Activated T-helper 17 cell treated with anti-CD3 and anti-CD28 coated beads, Interleukin-2, amount 50 U/mL, for 72 hours (primary cell): ENCODE measurements at regions not wholly inside any gene's neighbourhood (a gene's known extent, or its start where the extent isn't known, plus 50 kb on each side); places are given as distances from the start of the nearest gene placed in this dataset.

Experiments
- ATAC-seq: fragments of 150-1000 bp; cut with Tn5 transposase; replicated peaks from 2 replicates; pipeline ENCODE4 v1.10.0; 2021; ENCODE audit warnings: mild to moderate bottlenecking, moderate library complexity
- H3K27ac Mint-ChIP-seq: one replicate; pipeline ENCODE4 v1.8.0; 2022; ENCODE audit warnings: mixed read lengths
- H3K27me3 Mint-ChIP-seq: one replicate; pipeline ENCODE4 v1.8.0; 2022; ENCODE audit warnings: mixed read lengths
- H3K36me3 Mint-ChIP-seq: one replicate; pipeline ENCODE4 v1.8.0; 2022; ENCODE audit warnings: low read depth, mild to moderate bottlenecking, mixed read lengths
- H3K4me1 Mint-ChIP-seq: one replicate; pipeline ENCODE4 v1.8.0; 2022; ENCODE audit warnings: mixed read lengths
- H3K4me3 Mint-ChIP-seq: one replicate; pipeline ENCODE4 v1.8.0; 2022; ENCODE audit warnings: mild to moderate bottlenecking, mixed read lengths
- H3K9me3 Mint-ChIP-seq: one replicate; pipeline ENCODE4 v1.8.0; 2022; ENCODE audit warnings: mixed read lengths

- Mint-ChIP-seq H3K4me3 (no peak overlapping the region), H3K36me3 (no peaks in the 10 kb centered on the region), H3K27ac (no peak overlapping the region), H3K27me3 (no peaks in the 10 kb centered on the region), H3K9me3 (peaks cover 8% of the 10 kb centered on the region), H3K4me1 (no peaks in the 10 kb centered on the region)
- ATAC-seq: no peak
These were observed 424.2 kb upstream of the GRIA1 start for GRCh38 chr5:153066281-153066680.

- Mint-ChIP-seq H3K4me3 (no peak overlapping the region), H3K27ac (no peak overlapping the region), H3K36me3 (no peaks in the 10 kb centered on the region), H3K9me3 (peaks cover 8% of the 10 kb centered on the region), H3K27me3 (no peaks in the 10 kb centered on the region), H3K4me1 (no peaks in the 10 kb centered on the region)
- ATAC-seq: no peak
These were observed 422.6 kb upstream of the GRIA1 start for GRCh38 chr5:153067869-153068268.

DNA sequence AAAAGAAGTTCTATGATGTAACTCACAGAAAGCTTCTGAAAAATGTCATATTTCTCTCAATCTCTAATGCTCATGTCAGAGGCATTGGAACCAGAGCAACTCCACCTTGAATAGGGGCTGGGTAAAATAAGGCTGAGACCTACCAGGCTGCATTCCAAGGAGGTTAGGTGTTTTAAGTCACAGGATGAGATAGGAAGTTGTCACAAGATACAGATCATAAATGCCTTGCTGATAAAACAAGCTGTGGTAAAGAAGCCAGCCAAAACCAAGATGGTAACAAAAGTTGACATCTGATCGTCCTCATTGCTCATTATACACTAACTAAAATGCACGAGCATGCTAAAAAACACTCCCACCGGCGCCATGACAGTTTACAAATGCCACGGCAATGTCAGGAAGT lies 411.1 kb upstream of the GRIA1 start:
- peaks cover 4% of the 10 kb centered on the region for H3K9me3 Mint-ChIP-seq

DNA sequence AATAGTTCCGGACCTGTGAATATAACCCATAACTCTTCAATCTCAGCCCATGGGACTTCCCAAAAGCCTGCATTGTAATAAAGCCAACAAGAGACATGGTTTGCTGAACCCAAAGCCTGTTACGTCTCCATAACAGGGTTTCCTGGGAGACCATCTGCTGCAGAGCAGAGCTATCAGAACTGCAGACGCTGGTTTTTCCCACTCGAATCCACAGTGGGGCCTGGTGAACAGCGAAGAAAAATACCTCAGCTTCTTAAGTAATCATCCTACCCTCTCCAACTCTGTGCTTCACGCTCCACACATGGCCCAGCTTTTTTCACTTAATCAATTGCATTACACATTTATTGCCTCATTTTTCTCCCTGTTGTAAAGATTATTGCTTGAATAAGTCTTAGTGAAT lies 409.5 kb upstream of the GRIA1 start:
- no peak overlapping the region for H3K27ac Mint-ChIP-seq
- no peak for ATAC-seq
- no peak overlapping the region for H3K4me3 Mint-ChIP-seq
- no peaks in the 10 kb centered on the region for H3K36me3 Mint-ChIP-seq
- H3K4me1 Mint-ChIP-seq: no peaks in the 10 kb centered on the region
- no peaks in the 10 kb centered on the region for H3K27me3 Mint-ChIP-seq
- H3K9me3 Mint-ChIP-seq: peaks cover 4% of the 10 kb centered on the region

More for the DNA sequence above, 411.1 kb upstream of the GRIA1 start:
- Mint-ChIP-seq H3K4me1 (no peaks in the 10 kb centered on the region), H3K27ac (no peak overlapping the region), H3K27me3 (no peaks in the 10 kb centered on the region), H3K4me3 (no peak overlapping the region), H3K36me3 (no peaks in the 10 kb centered on the region)
- no peak for ATAC-seq

DNA sequence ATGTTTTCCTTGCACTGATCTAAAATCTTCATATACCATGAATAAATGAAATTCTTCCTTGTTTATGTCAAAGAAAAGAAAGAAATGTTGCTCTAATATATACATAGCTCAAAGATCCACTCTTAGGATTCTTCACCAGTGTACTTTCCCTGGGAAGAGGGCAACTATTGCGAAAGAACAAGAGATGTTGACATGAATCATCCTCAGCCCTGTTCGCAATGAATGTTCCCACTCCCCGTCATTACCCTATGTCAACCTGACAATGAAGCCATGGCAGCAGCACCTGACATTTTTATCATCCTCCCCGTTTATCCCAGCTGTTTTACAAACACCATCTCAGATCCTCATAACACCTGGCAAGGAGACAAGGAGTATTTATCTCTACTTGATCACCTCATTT lies 409.1 kb upstream of the GRIA1 start:
- Mint-ChIP-seq H3K4me3 (no peak overlapping the region), H3K4me1 (no peaks in the 10 kb centered on the region), H3K9me3 (peaks cover 4% of the 10 kb centered on the region), H3K36me3 (no peaks in the 10 kb centered on the region), H3K27me3 (no peaks in the 10 kb centered on the region), H3K27ac (no peak overlapping the region)
- no peak for ATAC-seq

- Mint-ChIP-seq H3K4me3 (no peak overlapping the region), H3K9me3 (peaks cover 4% of the 10 kb centered on the region), H3K4me1 (no peaks in the 10 kb centered on the region), H3K27me3 (no peaks in the 10 kb centered on the region), H3K36me3 (no peaks in the 10 kb centered on the region), H3K27ac (no peak overlapping the region)
- ATAC-seq: no peak
These were observed 406.0 kb upstream of the GRIA1 start for GRCh38 chr5:153084511-153084910.

DNA sequence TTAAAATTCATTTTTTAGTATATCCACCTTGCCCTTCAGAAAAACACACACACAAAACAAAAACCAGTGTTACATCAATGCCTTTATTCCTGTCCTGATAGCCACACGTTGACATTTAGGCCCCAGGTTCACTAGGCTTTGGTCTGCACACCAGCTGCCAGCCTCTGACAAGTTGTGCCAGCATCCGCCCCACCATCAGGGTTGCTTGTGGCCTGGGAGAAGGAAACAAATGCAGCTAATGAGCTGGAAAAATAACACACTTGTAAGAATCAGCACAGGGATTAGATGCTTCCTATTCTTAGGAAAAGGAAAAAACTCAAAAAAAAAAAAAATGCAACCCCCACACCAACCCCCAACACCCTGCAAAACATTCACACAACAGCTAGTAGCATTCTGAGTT lies 404.0 kb upstream of the GRIA1 start:
- Mint-ChIP-seq H3K9me3 (peaks cover 4% of the 10 kb centered on the region), H3K4me1 (no peaks in the 10 kb centered on the region), H3K27ac (no peak overlapping the region), H3K36me3 (no peaks in the 10 kb centered on the region), H3K27me3 (no peaks in the 10 kb centered on the region), H3K4me3 (no peak overlapping the region)
- ATAC-seq: no peak

DNA sequence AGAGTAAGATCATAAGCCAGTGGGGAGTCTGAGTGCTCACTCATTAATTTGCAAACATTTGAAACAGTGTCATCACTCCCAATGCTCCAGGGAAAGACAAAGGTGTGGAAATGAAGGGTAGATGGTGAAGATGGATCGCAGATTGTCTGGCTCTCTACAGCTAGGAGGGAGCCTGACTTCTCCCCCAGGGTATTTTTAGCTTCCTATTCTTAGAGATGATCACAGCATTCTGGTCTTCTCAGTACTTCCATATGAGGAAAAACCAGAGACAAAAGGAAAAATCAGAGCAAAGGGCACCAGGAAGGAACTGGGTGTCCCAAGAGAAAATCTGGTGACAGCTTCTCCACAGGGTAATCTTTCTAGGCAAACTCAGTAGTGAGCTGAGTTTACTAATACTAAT lies 401.9 kb upstream of the GRIA1 start:
- Mint-ChIP-seq H3K27me3 (no peaks in the 10 kb centered on the region), H3K9me3 (peaks cover 4% of the 10 kb centered on the region), H3K4me1 (no peaks in the 10 kb centered on the region), H3K36me3 (no peaks in the 10 kb centered on the region), H3K4me3 (no peak overlapping the region), H3K27ac (no peak overlapping the region)
- no peak for ATAC-seq

DNA sequence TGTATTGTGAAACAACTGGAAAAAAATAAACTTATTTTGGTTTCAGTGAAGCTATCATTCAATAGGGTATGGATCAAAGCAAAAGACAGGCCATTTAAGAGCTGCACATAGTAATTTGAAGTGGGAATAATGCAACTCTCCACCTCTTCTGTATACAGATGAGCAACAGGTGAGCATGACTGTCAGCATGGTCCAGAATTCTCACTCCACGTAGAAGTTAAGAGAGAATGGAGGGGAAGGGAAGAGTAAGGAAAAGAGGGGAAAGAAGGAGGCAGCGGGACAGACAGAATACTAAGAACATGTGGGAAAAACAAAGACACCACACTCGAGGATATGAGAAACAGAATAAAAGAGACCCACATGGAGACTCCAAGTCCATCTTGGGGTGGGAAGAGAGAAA lies 396.1 kb upstream of the GRIA1 start:
- no peaks in the 10 kb centered on the region for H3K36me3 Mint-ChIP-seq
- H3K4me1 Mint-ChIP-seq: no peaks in the 10 kb centered on the region
- no peak overlapping the region for H3K4me3 Mint-ChIP-seq
- H3K9me3 Mint-ChIP-seq: peaks cover 13% of the 10 kb centered on the region
- ATAC-seq: no peak
- no peak overlapping the region for H3K27ac Mint-ChIP-seq
- no peaks in the 10 kb centered on the region for H3K27me3 Mint-ChIP-seq

- Mint-ChIP-seq H3K9me3 (peaks cover 10% of the 10 kb centered on the region), H3K36me3 (no peaks in the 10 kb centered on the region), H3K27ac (no peak overlapping the region), H3K27me3 (no peaks in the 10 kb centered on the region), H3K4me3 (no peak overlapping the region), H3K4me1 (no peaks in the 10 kb centered on the region)
- no peak for ATAC-seq
These were observed 394.1 kb upstream of the GRIA1 start for GRCh38 chr5:153096381-153096780.

GRCh38 chr5:153099328-153099727 lies 391.1 kb upstream of the GRIA1 start:
- Mint-ChIP-seq H3K36me3 (no peaks in the 10 kb centered on the region), H3K27ac (no peak overlapping the region), H3K27me3 (no peaks in the 10 kb centered on the region), H3K4me1 (no peaks in the 10 kb centered on the region), H3K9me3 (peaks cover 14% of the 10 kb centered on the region), H3K4me3 (no peak overlapping the region)
- no peak for ATAC-seq

DNA sequence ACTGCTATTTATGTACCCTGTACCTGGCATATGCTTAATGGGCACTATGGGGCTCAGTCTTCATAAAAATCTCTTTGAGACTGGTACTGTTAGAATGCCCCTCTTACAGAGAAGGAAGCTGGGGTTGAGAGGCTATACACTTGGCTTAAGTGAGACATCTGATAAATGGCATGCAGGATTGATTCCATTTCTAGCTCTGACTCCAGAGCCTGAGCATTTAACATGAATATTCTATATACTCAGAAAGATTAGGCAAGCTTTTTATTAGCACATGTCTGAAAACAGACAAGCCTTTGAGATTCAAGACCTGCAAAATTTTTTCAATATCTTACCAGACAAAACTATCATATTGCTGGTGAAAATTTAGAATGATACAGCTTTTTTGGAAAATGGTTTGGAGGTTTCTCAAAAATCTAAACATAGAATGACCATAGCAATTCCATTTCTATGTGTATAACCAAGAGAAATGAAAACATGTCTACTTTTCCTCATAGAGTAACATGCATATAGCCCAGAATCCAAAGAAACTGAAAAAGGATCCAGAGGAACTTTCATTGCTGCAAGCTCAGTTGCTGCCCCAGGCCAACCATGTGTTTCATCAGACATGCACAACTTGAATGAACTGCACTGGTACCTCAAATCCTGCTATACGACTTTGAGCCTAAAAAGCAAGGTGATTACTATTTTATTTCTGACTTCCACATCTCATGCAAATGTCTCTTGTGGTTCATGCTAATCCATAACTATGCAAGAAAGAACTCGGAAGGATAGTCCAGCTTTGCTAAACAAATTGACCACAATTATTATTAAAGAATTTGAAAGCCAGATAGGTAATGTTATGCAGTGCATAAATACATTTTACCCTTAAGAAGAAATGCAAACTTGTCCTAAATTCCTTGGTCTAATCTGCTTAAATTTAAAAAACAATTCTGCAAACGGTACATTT lies 389.0 kb upstream of the GRIA1 start:
- no peaks in the 10 kb centered on the region for H3K4me1 Mint-ChIP-seq
- no peak overlapping the region for H3K4me3 Mint-ChIP-seq
- no peaks in the 10 kb centered on the region for H3K27me3 Mint-ChIP-seq
- H3K36me3 Mint-ChIP-seq: no peaks in the 10 kb centered on the region
- no peak overlapping the region for H3K27ac Mint-ChIP-seq
- H3K9me3 Mint-ChIP-seq: peaks cover 11% of the 10 kb centered on the region
- ATAC-seq: no peak

GRCh38 chr5:153116916-153117315 lies 373.6 kb upstream of the GRIA1 start:
- no peak for ATAC-seq
- Mint-ChIP-seq H3K4me1 (no peaks in the 10 kb centered on the region), H3K4me3 (no peak overlapping the region), H3K36me3 (no peaks in the 10 kb centered on the region), H3K27me3 (no peaks in the 10 kb centered on the region), H3K9me3 (no peaks in the 10 kb centered on the region), H3K27ac (no peak overlapping the region)

DNA sequence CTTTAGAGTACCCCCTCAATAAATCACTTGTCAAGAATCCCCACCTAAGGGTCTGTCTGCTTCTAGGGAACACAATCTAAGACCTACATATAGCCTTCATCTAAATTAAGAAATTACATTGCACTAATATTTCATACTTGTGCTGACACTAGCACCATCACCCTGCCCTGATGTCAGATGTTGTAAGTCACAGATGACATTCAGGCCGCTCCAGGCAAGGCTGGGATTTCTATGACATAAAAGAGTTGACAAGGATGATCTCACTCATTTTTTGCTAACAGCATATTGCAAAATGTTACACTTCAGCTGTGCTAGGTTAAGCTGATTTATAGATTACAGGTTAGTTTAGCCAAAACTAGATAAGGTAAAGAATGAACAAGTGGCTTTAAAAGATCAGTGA lies 372.5 kb upstream of the GRIA1 start:
- no peak overlapping the region for H3K4me3 Mint-ChIP-seq
- no peaks in the 10 kb centered on the region for H3K4me1 Mint-ChIP-seq
- H3K27me3 Mint-ChIP-seq: no peaks in the 10 kb centered on the region
- ATAC-seq: no peak
- H3K36me3 Mint-ChIP-seq: no peaks in the 10 kb centered on the region
- H3K9me3 Mint-ChIP-seq: no peaks in the 10 kb centered on the region
- no peak overlapping the region for H3K27ac Mint-ChIP-seq

DNA sequence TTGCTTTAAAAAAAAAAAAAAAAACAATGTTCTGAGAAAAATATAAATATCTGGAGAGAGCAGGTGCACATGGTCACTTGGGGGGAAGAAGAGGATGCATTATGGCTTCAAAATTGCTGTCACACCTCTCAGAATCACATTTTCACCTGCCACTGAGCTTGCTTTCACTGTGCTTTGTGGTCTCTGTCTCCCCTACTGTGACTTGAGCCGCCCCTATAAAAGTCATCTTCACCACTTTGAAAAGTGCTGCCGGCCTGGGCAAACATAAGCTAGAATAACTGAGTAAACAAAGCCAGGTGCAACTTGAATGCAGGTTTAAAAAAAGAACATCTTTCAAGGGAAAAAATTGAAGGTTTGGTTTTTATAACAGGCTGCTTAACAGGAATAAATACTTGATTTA lies 368.1 kb upstream of the GRIA1 start:
- Mint-ChIP-seq H3K36me3 (no peaks in the 10 kb centered on the region), H3K27me3 (no peaks in the 10 kb centered on the region), H3K4me3 (no peak overlapping the region), H3K27ac (no peak overlapping the region), H3K9me3 (peaks cover 3% of the 10 kb centered on the region), H3K4me1 (no peaks in the 10 kb centered on the region)
- no peak for ATAC-seq
